Trophoblast cell (in vitro differentiated cells and primary cell): ENCODE measurements at regions not wholly inside any gene's neighbourhood (a gene's known extent, or its start where the extent isn't known, plus 50 kb on each side); places are given as distances from the start of the nearest gene placed in this dataset.
"Not testable (repeated sequence)": the region's sequence is repeated elsewhere in the genome, so short reads cannot be mapped to it uniquely, and the experiment has no call there.

Source experiments
- DNase-seq, 2 donors: peaks; one replicate each; pipeline ENCODE4 v3.0.0-alpha.2; 2016
- H2AFZ ChIP-seq: 2 replicates; pipeline ENCODE4 v1.6.1; 2013; ENCODE audit warnings: low read length, moderate library complexity, mild to moderate bottlenecking; ENCODE audit not compliant: insufficient read depth, poor library complexity
- H2AK5ac ChIP-seq: 2 replicates; pipeline ENCODE4 v1.6.1; 2013; ENCODE audit warnings: mild to moderate bottlenecking, low read length
- H2BK120ac ChIP-seq: 2 replicates; pipeline ENCODE4 v1.6.1; 2013; ENCODE audit warnings: low read length, mild to moderate bottlenecking, moderate library complexity; ENCODE audit not compliant: insufficient read depth, poor library complexity
- H2BK12ac ChIP-seq: 2 replicates; pipeline ENCODE4 v1.6.1; 2013; ENCODE audit warnings: mild to moderate bottlenecking, low read length, moderate library complexity
- H2BK5ac ChIP-seq: 2 replicates; pipeline ENCODE4 v1.6.1; 2013; ENCODE audit warnings: low read length, low read depth, moderate library complexity, mild to moderate bottlenecking; ENCODE audit not compliant: poor library complexity
- H3K14ac ChIP-seq: 2 replicates; pipeline ENCODE4 v1.6.1; 2013; ENCODE audit warnings: mild to moderate bottlenecking, low read length
- H3K18ac ChIP-seq: 2 replicates; pipeline ENCODE4 v1.6.1; 2013; ENCODE audit warnings: mild to moderate bottlenecking, low read length
- H3K23ac ChIP-seq: 2 replicates; pipeline ENCODE4 v1.6.1; 2013; ENCODE audit warnings: low read length
- H3K27ac ChIP-seq: 2 replicates; pipeline ENCODE4 v1.5.1; 2013; ENCODE audit warnings: low read depth, mild to moderate bottlenecking, inconsistent platforms, low read length, moderate library complexity
- H3K27me3 ChIP-seq: 2 replicates; pipeline ENCODE4 v1.6.1; 2013; ENCODE audit warnings: inconsistent platforms, mild to moderate bottlenecking, low read length, moderate library complexity; ENCODE audit not compliant: insufficient read depth
- H3K36me3 ChIP-seq, 2 experiments: 1 replicate in 1 of 2; 2 replicates in 1 of 2; pipeline ENCODE4 v1.6.1; 2013; ENCODE audit warnings: low read length in 2 of 2, mild to moderate bottlenecking in 2 of 2, moderate library complexity in 1 of 2; ENCODE audit not compliant: insufficient read depth in 2 of 2, control insufficient read depth in 1 of 2
- H3K4ac ChIP-seq: 2 replicates; pipeline ENCODE4 v1.6.1; 2013; ENCODE audit warnings: low read depth, mild to moderate bottlenecking, low read length, moderate library complexity
- H3K4me1 ChIP-seq, 2 experiments: 1 replicate in 1 of 2; 2 replicates in 1 of 2; pipeline ENCODE4 v1.6.1; 2013; ENCODE audit warnings: low read length in 2 of 2, mild to moderate bottlenecking in 2 of 2, moderate library complexity in 1 of 2; ENCODE audit not compliant: insufficient read depth in 2 of 2, control insufficient read depth in 1 of 2
- H3K4me2 ChIP-seq: 2 replicates; pipeline ENCODE4 v1.6.1; 2013; ENCODE audit warnings: inconsistent platforms, mild to moderate bottlenecking, low read length, moderate library complexity
- H3K4me3 ChIP-seq: 2 replicates; pipeline ENCODE4 v1.5.1; 2013; ENCODE audit warnings: mild to moderate bottlenecking, low read depth, low read length, inconsistent platforms
- H3K79me1 ChIP-seq: one replicate; pipeline ENCODE4 v1.6.1; 2013; ENCODE audit warnings: low read length
- H3K79me2 ChIP-seq: 2 replicates; pipeline ENCODE4 v1.6.1; 2013; ENCODE audit warnings: low read length, mild to moderate bottlenecking; ENCODE audit not compliant: control insufficient read depth, insufficient read depth, poor library complexity
- H3K9ac ChIP-seq: 2 replicates; pipeline ENCODE4 v1.6.1; 2013; ENCODE audit warnings: mild to moderate bottlenecking, low read length
- H3K9me3 ChIP-seq: 2 replicates; pipeline ENCODE4 v1.6.1; 2013; ENCODE audit warnings: low read depth, mild to moderate bottlenecking, control low read depth, inconsistent platforms, low read length; ENCODE audit not compliant: insufficient read depth
- H4K12ac ChIP-seq: 2 replicates; pipeline ENCODE4 v1.6.1; 2013; ENCODE audit warnings: low read depth, mild to moderate bottlenecking, low read length, moderate library complexity
- H4K8ac ChIP-seq: 2 replicates; pipeline ENCODE4 v1.6.1; 2013; ENCODE audit warnings: low read depth, mild to moderate bottlenecking, low read length, moderate library complexity
- H4K91ac ChIP-seq: one replicate; pipeline ENCODE4 v1.6.1; 2013; ENCODE audit warnings: low read depth, mild to moderate bottlenecking, low read length, moderate library complexity
- WGBS: extraction: QIAGEN DNeasy Blood & Tissue Kit; methylation state at CpG from one replicate; pipeline ENCODE4 v1.1.7; 2013; ENCODE audit warnings: missing lambda C conversion rate; ENCODE audit not compliant: insufficient read length, insufficient coverage; ENCODE audit errors: extremely low coverage; 5-methylcytosine and 5-hydroxymethylcytosine counted together

DNA sequence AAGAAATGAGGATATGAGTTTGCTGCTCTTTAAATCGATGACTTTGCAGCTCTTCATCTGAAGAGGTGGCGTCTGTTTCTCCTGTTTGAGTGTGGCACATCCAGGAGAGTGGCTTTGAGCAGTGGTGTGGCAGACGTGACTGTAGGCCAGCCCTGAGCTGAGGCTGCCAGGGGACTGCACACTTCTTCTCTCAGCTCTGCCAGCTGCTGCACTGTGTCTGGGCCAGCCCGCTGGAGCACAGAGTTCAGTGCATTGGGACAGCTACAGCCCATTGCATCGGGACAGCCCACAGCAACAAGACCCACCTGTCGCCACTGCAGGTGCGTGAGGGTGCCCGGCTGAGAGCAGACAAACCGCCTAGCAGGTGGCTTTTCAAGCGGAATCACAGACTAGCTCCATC, 3995.2 kb upstream of the TPTE start:
- H3K14ac ChIP-seq, H2BK120ac ChIP-seq, H3K23ac ChIP-seq, H3K4me2 ChIP-seq, H3K9me3 ChIP-seq, H3K79me2 ChIP-seq, H4K12ac ChIP-seq, H3K27ac ChIP-seq, H3K9ac ChIP-seq, DNase-seq, H2AFZ ChIP-seq, H3K4me3 ChIP-seq, H2AK5ac ChIP-seq, H3K79me1 ChIP-seq, H3K4me1 ChIP-seq, H4K8ac ChIP-seq, H3K27me3 ChIP-seq, H3K36me3 ChIP-seq, H3K4ac ChIP-seq, H2BK12ac ChIP-seq, H2BK5ac ChIP-seq, H3K18ac ChIP-seq, H4K91ac ChIP-seq: not testable (repeated sequence)
- WGBS, result no CpG with 5 or more reads among the region's 10 CpGs

- H2AK5ac ChIP-seq, H3K4me2 ChIP-seq, H3K9ac ChIP-seq, H2AFZ ChIP-seq, DNase-seq, H2BK120ac ChIP-seq, H4K12ac ChIP-seq, H3K14ac ChIP-seq, H3K18ac ChIP-seq, H3K4me1 ChIP-seq, H3K4me3 ChIP-seq, H3K79me2 ChIP-seq, H4K8ac ChIP-seq, H3K9me3 ChIP-seq, H3K27ac ChIP-seq, H2BK12ac ChIP-seq, H3K36me3 ChIP-seq, H3K23ac ChIP-seq, H3K27me3 ChIP-seq, H4K91ac ChIP-seq, H3K4ac ChIP-seq, H3K79me1 ChIP-seq, H2BK5ac ChIP-seq: not testable (repeated sequence)
- WGBS, result no CpG with 5 or more reads among the region's 8 CpGs
Measured at GRCh38 chr21:6530655-6531054, 3990.7 kb upstream of the TPTE start.

DNA sequence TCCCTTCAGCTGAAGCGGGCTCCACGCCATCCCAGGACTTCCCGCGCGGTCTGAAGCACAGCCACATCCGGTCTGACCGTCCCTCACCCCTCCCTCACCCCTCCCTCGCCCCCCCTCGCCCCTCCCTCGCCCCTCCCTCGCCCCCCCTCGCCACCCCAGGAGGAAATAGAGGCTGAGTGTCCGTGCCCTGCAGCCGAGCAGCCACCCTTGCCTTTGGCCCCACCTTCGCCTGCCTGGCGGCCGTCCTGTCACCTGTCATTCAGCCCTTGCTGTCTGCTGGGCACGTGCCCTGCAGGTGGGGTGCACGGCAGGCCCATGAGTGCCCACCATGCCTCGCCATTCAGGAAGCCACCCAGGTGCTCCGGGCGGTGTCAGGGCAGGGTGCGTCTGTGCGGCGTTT, 3988.1 kb upstream of the TPTE start:
- not testable (repeated sequence) for H3K27ac ChIP-seq, H3K79me1 ChIP-seq, H3K18ac ChIP-seq, H4K8ac ChIP-seq, H3K23ac ChIP-seq, H3K27me3 ChIP-seq, H2BK5ac ChIP-seq, H4K12ac ChIP-seq, DNase-seq, H3K9ac ChIP-seq, H2BK12ac ChIP-seq, H3K9me3 ChIP-seq, H2AK5ac ChIP-seq, H3K4ac ChIP-seq, H3K4me2 ChIP-seq, H2AFZ ChIP-seq, H4K91ac ChIP-seq, H3K79me2 ChIP-seq, H3K36me3 ChIP-seq, H3K4me3 ChIP-seq, H3K14ac ChIP-seq, H3K4me1 ChIP-seq, H2BK120ac ChIP-seq
- WGBS, result no CpG with 5 or more reads among the region's 25 CpGs

DNA sequence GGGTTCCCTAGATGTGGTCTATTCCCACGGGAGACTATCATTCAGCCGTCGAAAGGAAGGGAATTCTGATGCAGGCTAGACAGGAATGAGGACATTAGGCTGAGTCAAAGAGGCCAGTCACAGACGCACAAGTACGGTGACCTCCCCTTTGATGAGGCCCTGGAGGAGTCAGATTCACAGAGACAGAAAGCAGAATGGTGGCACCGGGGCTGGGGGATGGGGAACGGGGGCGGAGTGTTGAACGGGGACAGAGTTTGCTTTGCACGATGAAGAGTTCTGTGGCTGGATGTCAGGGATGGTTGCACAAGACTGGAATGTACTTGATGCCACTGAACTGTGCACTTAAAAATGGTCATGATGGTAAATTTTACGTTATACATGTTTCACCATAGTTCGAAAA, 3983.1 kb upstream of the TPTE start:
- not testable (repeated sequence) for H3K4ac ChIP-seq, H2BK120ac ChIP-seq, H2AK5ac ChIP-seq, H4K12ac ChIP-seq, H3K27me3 ChIP-seq, H3K4me1 ChIP-seq, H2AFZ ChIP-seq, H4K91ac ChIP-seq, H2BK5ac ChIP-seq, H3K23ac ChIP-seq, H3K4me3 ChIP-seq, H3K79me1 ChIP-seq, H3K9ac ChIP-seq, H3K4me2 ChIP-seq, H4K8ac ChIP-seq, H3K36me3 ChIP-seq, H3K18ac ChIP-seq, H2BK12ac ChIP-seq, H3K14ac ChIP-seq, DNase-seq, H3K27ac ChIP-seq, H3K79me2 ChIP-seq, H3K9me3 ChIP-seq
- WGBS, result no CpG with 5 or more reads among the region's 12 CpGs
